DOHH2 (cell line): ENCODE measurements at regions not wholly inside any gene's neighbourhood (a gene's known extent, or its start where the extent isn't known, plus 50 kb on each side); places are given as distances from the start of the nearest gene placed in this dataset.

Experiments used
- H3F3A ChIP-seq: fragments of 200-600 bp; sonication (generic), shearing (Covaris generic); 2 replicates; pipeline ENCODE4 v1.6.0; 2016; ENCODE audit warnings: antibody characterized with exemption, mild to moderate bottlenecking; ENCODE audit not compliant: control insufficient read depth, insufficient read depth
- H3K27ac ChIP-seq: fragments of 200-600 bp; sonication (generic); 2 replicates; pipeline ENCODE4 v1.5.1; 2014; ENCODE audit warnings: low read depth, mild to moderate bottlenecking, low read length, moderate library complexity
- H3K27me3 ChIP-seq: fragments of 200-600 bp; sonication (generic); 2 replicates; pipeline ENCODE4 v1.6.1; 2014; ENCODE audit warnings: mild to moderate bottlenecking, low read length, mixed read lengths; ENCODE audit not compliant: control insufficient read depth
- H3K36me3 ChIP-seq: fragments of 200-600 bp; sonication (generic); 2 replicates; pipeline ENCODE4 v1.6.1; 2014; ENCODE audit warnings: mild to moderate bottlenecking, low read length, moderate library complexity, mixed read lengths; ENCODE audit not compliant: control insufficient read depth
- H3K4me1 ChIP-seq: fragments of 200-600 bp; sonication (generic); 2 replicates; pipeline ENCODE4 v1.6.1; 2014; ENCODE audit warnings: mild to moderate bottlenecking, low read length, mixed read lengths; ENCODE audit not compliant: control insufficient read depth
- H3K4me2 ChIP-seq: fragments of 200-600 bp; sonication (generic); 2 replicates; pipeline ENCODE4 v1.6.0; 2014; ENCODE audit warnings: mild to moderate bottlenecking, low read length, moderate library complexity
- H3K4me3 ChIP-seq: fragments of 200-600 bp; sonication (generic); 2 replicates; pipeline ENCODE4 v1.5.1; 2014; ENCODE audit warnings: mild to moderate bottlenecking, low read length, mixed read lengths
- H3K79me2 ChIP-seq: fragments of 200-600 bp; sonication (generic); 2 replicates; pipeline ENCODE4 v1.6.1; 2014; ENCODE audit warnings: mild to moderate bottlenecking, low read length, mixed read lengths; ENCODE audit not compliant: control insufficient read depth
- H3K9me2 ChIP-seq: fragments of 200-600 bp; sonication (generic); replicated peaks from 2 replicates; pipeline ENCODE4 v1.6.1; 2014; ENCODE audit warnings: mild to moderate bottlenecking, low read length, mixed read lengths; ENCODE audit not compliant: control insufficient read depth
- H3K9me3 ChIP-seq: fragments of 200-600 bp; sonication (generic); 2 replicates; pipeline ENCODE4 v1.6.1; 2014; ENCODE audit warnings: antibody characterized with exemption, low read length, mixed read lengths; ENCODE audit not compliant: control insufficient read depth, insufficient read depth
- H4K20me1 ChIP-seq: fragments of 200-600 bp; sonication (generic); 2 replicates; pipeline ENCODE4 v1.6.0; 2014; ENCODE audit warnings: low read depth, mild to moderate bottlenecking, antibody characterized with exemption, low read length, moderate library complexity; ENCODE audit not compliant: control insufficient read depth, insufficient read depth
- CTCF ChIP-seq: fragments of 200-600 bp; sonication (generic); IDR thresholded peaks from one replicate; pipeline ENCODE4 v1.5.1; 2014; ENCODE audit warnings: antibody characterized with exemption, mild to moderate bottlenecking, low read depth, low read length; ENCODE audit not compliant: poor library complexity, severe bottlenecking
- EZH2phosphoT487 ChIP-seq: fragments of 200-600 bp; sonication (generic); IDR thresholded peaks from 2 replicates; pipeline ENCODE4 v1.6.1; 2017; ENCODE audit warnings: borderline replicate concordance, mild to moderate bottlenecking, antibody characterized with exemption, low read length, moderate library complexity, mixed read lengths

DNA sequence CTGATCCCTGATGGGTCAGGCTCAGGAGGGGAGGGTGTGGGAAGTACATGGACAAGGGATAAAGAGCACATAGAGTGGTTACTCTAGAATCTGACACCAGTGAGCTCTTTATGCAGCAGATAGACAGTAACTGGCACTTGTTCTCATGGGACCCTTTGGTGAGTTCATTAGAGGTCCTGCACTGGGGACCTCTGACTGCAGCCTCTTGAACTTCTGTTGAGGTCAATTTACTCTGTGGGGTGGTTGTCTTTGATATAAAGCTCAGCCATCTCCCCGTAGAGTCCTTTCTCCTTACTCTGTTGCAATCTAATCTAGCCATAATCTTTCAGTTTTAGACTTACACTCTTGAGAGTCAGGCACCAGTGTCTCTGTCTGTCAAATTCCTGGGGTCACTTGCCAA, 222.4 kb downstream of the GPAT3 start:
- no peaks in the 10 kb centered on the region for H3K36me3 ChIP-seq
- no peaks in the 10 kb centered on the region for H3K9me3 ChIP-seq
- no peaks in the 10 kb centered on the region for H3F3A ChIP-seq
- no peaks in the 10 kb centered on the region for H4K20me1 ChIP-seq
- no peaks in the 10 kb centered on the region for H3K9me2 ChIP-seq
- H3K27ac ChIP-seq, result no peak overlapping the region
- H3K79me2 ChIP-seq, result no peaks in the 10 kb centered on the region
- no peak overlapping the region for H3K4me3 ChIP-seq
- no peaks in the 10 kb centered on the region for H3K27me3 ChIP-seq
- no peak overlapping the region for H3K4me2 ChIP-seq
- H3K4me1 ChIP-seq, result no peaks in the 10 kb centered on the region
- TF ChIP-seq EZH2phosphoT487 (no peak), CTCF (no peak)

DNA sequence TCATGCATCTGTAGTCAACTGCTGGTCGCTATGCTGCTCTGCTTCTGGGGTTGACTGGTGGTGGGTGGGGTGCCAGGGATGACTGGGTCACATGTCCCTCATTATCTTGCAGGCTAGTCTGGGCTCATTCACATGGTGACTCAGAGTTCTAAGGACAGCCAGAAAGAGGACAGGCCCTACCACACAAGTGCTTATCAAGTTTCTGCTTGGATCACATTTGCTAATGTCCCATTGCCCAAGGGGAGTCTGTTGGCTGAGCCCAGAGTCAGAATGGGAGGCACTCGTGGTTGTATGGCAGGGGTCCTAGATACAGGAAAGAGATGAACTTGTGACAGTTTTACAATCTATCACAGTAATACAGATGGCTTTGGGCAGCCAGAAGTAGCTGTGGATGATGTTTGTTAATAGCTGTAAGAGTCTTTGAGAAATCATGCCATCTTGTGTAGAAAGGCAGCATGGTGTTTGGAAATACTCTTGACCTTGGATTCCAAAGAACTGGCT, 221.3 kb downstream of the GPAT3 start:
- Histone ChIP-seq H3F3A (no peaks in the 10 kb centered on the region), H4K20me1 (no peaks in the 10 kb centered on the region), H3K4me1 (no peaks in the 10 kb centered on the region), H3K9me3 (no peaks in the 10 kb centered on the region), H3K36me3 (no peaks in the 10 kb centered on the region), H3K4me2 (no peak overlapping the region), H3K27me3 (no peaks in the 10 kb centered on the region), H3K27ac (no peak overlapping the region), H3K9me2 (no peaks in the 10 kb centered on the region), H3K79me2 (no peaks in the 10 kb centered on the region), H3K4me3 (no peak overlapping the region)
- no peak for TF ChIP-seq EZH2phosphoT487
- TF ChIP-seq CTCF, result no peak

- Histone ChIP-seq H3K9me2 (no peaks in the 10 kb centered on the region), H4K20me1 (no peaks in the 10 kb centered on the region), H3K36me3 (no peaks in the 10 kb centered on the region), H3F3A (no peaks in the 10 kb centered on the region), H3K79me2 (no peaks in the 10 kb centered on the region), H3K27me3 (no peaks in the 10 kb centered on the region), H3K9me3 (no peaks in the 10 kb centered on the region), H3K4me1 (no peaks in the 10 kb centered on the region), H3K4me3 (no peak overlapping the region), H3K27ac (no peak overlapping the region), H3K4me2 (no peak overlapping the region)
- no peak for TF ChIP-seq EZH2phosphoT487
- TF ChIP-seq CTCF, result no peak
Observed at GRCh38 chr4:83753260-83753659, 217.4 kb downstream of the GPAT3 start.
